Testis (tissue), 2 donors: ENCODE measurements at regions not wholly inside any gene's neighbourhood (a gene's known extent, or its start where the extent isn't known, plus 50 kb on each side); places are given as distances from the start of the nearest gene placed in this dataset.

Source experiments
- POLR2A ChIP-seq: fragments of 450-650 bp; IDR thresholded peaks from one replicate; pipeline ENCODE4 v1.6.1; 2017; ENCODE audit warnings: antibody characterized with exemption, mild to moderate bottlenecking, moderate library complexity
- TF ChIP-seq, protein P1 (sequence below), 3 experiments: fragments of 450-650 bp in 2 of 3; fragments of 200-600 bp in 1 of 3; sonication (generic) in 1 of 3; IDR thresholded peaks; one replicate each; pipeline ENCODE4 v1.5.1; 2016 to 2019; ENCODE audit warnings: antibody characterized with exemption in 3 of 3, mild to moderate bottlenecking in 2 of 3, moderate library complexity in 1 of 3

DNA sequence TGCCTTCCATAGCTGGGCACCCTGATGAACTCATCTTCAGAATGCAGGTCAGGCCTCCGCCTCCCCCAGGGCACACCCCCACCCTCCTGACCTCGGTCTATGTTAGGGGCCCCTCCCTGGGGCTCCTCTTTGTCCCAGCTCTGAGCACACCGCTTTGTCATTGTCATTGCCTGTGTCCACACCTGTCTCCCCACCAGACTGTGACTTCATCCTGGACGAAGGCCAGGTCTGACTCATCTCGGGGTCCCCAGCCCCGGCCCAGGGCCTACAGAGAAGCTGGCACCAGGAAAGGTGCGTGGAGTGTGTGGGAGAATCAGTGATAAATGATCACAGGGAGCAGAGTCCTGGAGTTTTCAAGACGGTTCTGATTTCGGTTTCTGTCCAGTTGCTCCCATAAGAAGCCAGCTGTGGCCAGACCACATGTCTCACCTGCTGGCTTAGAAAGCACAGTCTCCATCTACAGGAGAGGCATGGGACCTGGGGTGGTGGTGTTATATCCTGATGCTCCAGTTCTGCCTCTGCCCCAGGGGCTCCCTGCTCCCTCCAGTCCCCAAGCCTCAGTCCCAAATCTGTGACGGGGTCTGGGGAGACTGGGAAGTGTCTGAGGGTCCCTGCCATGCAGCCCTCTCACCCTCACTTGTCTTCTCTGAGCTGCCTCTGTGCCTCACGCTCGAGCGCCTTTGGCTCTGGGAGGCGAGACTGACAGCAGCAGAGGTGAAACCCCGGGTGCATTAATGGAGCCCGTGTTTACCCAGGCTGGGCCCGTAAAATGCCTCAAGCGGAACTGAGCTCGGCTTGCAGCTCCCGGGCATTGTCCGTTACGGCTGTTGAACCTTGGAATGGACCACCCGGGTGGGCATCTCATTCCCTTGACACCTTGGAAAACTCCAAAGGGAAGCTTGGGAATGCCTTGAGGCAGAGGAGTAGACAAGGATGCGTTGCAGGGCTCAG lies 85.5 kb upstream of the WNT11 start:
- TF ChIP-seq POLR2A, result no peak
- TF ChIP-seq, protein P1, sequence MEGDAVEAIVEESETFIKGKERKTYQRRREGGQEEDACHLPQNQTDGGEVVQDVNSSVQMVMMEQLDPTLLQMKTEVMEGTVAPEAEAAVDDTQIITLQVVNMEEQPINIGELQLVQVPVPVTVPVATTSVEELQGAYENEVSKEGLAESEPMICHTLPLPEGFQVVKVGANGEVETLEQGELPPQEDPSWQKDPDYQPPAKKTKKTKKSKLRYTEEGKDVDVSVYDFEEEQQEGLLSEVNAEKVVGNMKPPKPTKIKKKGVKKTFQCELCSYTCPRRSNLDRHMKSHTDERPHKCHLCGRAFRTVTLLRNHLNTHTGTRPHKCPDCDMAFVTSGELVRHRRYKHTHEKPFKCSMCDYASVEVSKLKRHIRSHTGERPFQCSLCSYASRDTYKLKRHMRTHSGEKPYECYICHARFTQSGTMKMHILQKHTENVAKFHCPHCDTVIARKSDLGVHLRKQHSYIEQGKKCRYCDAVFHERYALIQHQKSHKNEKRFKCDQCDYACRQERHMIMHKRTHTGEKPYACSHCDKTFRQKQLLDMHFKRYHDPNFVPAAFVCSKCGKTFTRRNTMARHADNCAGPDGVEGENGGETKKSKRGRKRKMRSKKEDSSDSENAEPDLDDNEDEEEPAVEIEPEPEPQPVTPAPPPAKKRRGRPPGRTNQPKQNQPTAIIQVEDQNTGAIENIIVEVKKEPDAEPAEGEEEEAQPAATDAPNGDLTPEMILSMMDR (IDR thresholded peaks at IDR 0.05), result no peak
